Endodermal cell (in vitro differentiated cells): ENCODE measurements at regions not wholly inside any gene's neighbourhood (a gene's known extent, or its start where the extent isn't known, plus 50 kb on each side); places are given as distances from the start of the nearest gene placed in this dataset.

Source experiments
- DNase-seq: peaks from one replicate; pipeline ENCODE4 v3.0.0-alpha.2; 2017
- H3K27ac ChIP-seq: 2 replicates; pipeline ENCODE4 v1.5.1; 2013; ENCODE audit warnings: mild to moderate bottlenecking, low read depth, low read length, moderate library complexity
- H3K27me3 ChIP-seq: 2 replicates; pipeline ENCODE4 v1.6.1; 2013; ENCODE audit warnings: mild to moderate bottlenecking, low read length, moderate library complexity; ENCODE audit not compliant: insufficient read depth, control insufficient read depth, poor library complexity, severe bottlenecking
- H3K36me3 ChIP-seq: 2 replicates; pipeline ENCODE4 v1.7.0; 2013; ENCODE audit warnings: mild to moderate bottlenecking, low read length, moderate library complexity; ENCODE audit not compliant: control insufficient read depth, insufficient read depth
- H3K4me1 ChIP-seq: one replicate; pipeline ENCODE4 v1.7.0; 2013; ENCODE audit warnings: low read length; ENCODE audit not compliant: control insufficient read depth, insufficient read depth
- H3K4me3 ChIP-seq: 2 replicates; pipeline ENCODE4 v1.5.1; 2013; ENCODE audit warnings: mild to moderate bottlenecking, low read length, moderate library complexity
- H3K9ac ChIP-seq: 2 replicates; pipeline ENCODE4 v1.6.1; 2013; ENCODE audit warnings: mild to moderate bottlenecking, low read length, moderate library complexity; ENCODE audit not compliant: poor library complexity, severe bottlenecking; ENCODE audit errors: extremely low read depth
- H3K9me3 ChIP-seq: 2 replicates; pipeline ENCODE4 v1.6.1; 2013; ENCODE audit warnings: mild to moderate bottlenecking, low read length, moderate library complexity; ENCODE audit not compliant: control insufficient read depth
- H3K27ac Mint-ChIP-seq: 2 replicates; pipeline ENCODE4 v1.8.0; 2020; ENCODE audit warnings: mixed read lengths
- H3K27me3 Mint-ChIP-seq: 2 replicates; pipeline ENCODE4 v1.8.0; 2021; ENCODE audit warnings: mild to moderate bottlenecking, mixed read lengths; ENCODE audit not compliant: insufficient read depth
- H3K36me3 Mint-ChIP-seq: 2 replicates; pipeline ENCODE4 v1.8.0; 2020; ENCODE audit warnings: low read depth, mixed read lengths
- H3K4me1 Mint-ChIP-seq: 2 replicates; pipeline ENCODE4 v1.8.0; 2020; ENCODE audit warnings: mixed read lengths
- H3K4me3 Mint-ChIP-seq: 2 replicates; pipeline ENCODE4 v1.8.0; 2020; ENCODE audit warnings: mild to moderate bottlenecking, moderate library complexity, mixed read lengths
- H3K9me3 Mint-ChIP-seq: 2 replicates; pipeline ENCODE4 v1.8.0; 2020; ENCODE audit warnings: mild to moderate bottlenecking, mixed read lengths
- CTCF ChIP-seq: fragments of 200-600 bp; sonication (generic); conservative IDR thresholded peaks from 2 replicates; pipeline ENCODE4 v1.5.0; 2021; ENCODE audit warnings: antibody characterized with exemption, mild to moderate bottlenecking
- WGBS, 2 experiments: methylation state at CpG; one replicate each; pipeline versions ENCODE4 v1.1.5 to v1.1.7; 2013; ENCODE audit warnings: missing lambda C conversion rate in 2 of 2, mixed read lengths in 1 of 2; ENCODE audit not compliant: insufficient coverage in 1 of 2, insufficient read length in 1 of 2; 5-methylcytosine and 5-hydroxymethylcytosine counted together

- no peaks in the 10 kb centered on the region for H3K9me3 ChIP-seq
- Mint-ChIP-seq H3K9me3 (peaks cover 22% of the 10 kb centered on the region), H3K36me3 (no peaks in the 10 kb centered on the region), H3K27me3 (no peaks in the 10 kb centered on the region), H3K4me3 (no peak overlapping the region), H3K27ac (no peak overlapping the region), H3K4me1 (no peaks in the 10 kb centered on the region)
- TF ChIP-seq CTCF: no peak
- H3K4me3 ChIP-seq: no peak overlapping the region
- H3K36me3 ChIP-seq: no peaks in the 10 kb centered on the region
- WGBS, 2 experiments: 95 to 98% methylated on average over 4 of the region's 4 CpGs
- no peak overlapping the region for H3K9ac ChIP-seq
- no peaks in the 10 kb centered on the region for H3K4me1 ChIP-seq
- no peaks in the 10 kb centered on the region for H3K27me3 ChIP-seq
- no peak for DNase-seq
- H3K27ac ChIP-seq: no peak overlapping the region
These were observed 89.9 kb upstream of the ADAMTS2 start for GRCh38 chr5:179435181-179435580.

- no peak overlapping the region for H3K4me3 Mint-ChIP-seq
- H3K4me1 Mint-ChIP-seq: no peaks in the 10 kb centered on the region
- no peak for DNase-seq
- H3K27ac ChIP-seq: no peak overlapping the region
- H3K9me3 Mint-ChIP-seq: peaks cover 22% of the 10 kb centered on the region
- TF ChIP-seq CTCF: peak; percentile 30
- H3K27ac Mint-ChIP-seq: no peak overlapping the region
- H3K9ac ChIP-seq: no peak overlapping the region
- no peaks in the 10 kb centered on the region for H3K4me1 ChIP-seq
- 87% methylated on average over 6 to 7 of the region's 7 CpGs for WGBS, 2 experiments
- no peaks in the 10 kb centered on the region for H3K36me3 Mint-ChIP-seq
- H3K27me3 Mint-ChIP-seq: no peaks in the 10 kb centered on the region
- H3K9me3 ChIP-seq: no peaks in the 10 kb centered on the region
- H3K4me3 ChIP-seq: no peak overlapping the region
- no peaks in the 10 kb centered on the region for H3K36me3 ChIP-seq
- H3K27me3 ChIP-seq: no peaks in the 10 kb centered on the region
These were observed 87.3 kb upstream of the ADAMTS2 start for GRCh38 chr5:179432547-179432946.

GRCh38 chr5:179431221-179431824, 86.1 kb upstream of the ADAMTS2 start:
- H3K27ac ChIP-seq: no peak overlapping the region
- Mint-ChIP-seq H3K4me1 (peaks cover 6% of the 10 kb centered on the region), H3K4me3 (no peak overlapping the region), H3K27me3 (no peaks in the 10 kb centered on the region), H3K27ac (no peak overlapping the region), H3K9me3 (peaks cover 22% of the 10 kb centered on the region), H3K36me3 (no peaks in the 10 kb centered on the region)
- H3K4me1 ChIP-seq: no peaks in the 10 kb centered on the region
- no peak for DNase-seq
- H3K27me3 ChIP-seq: no peaks in the 10 kb centered on the region
- H3K9me3 ChIP-seq: no peaks in the 10 kb centered on the region
- WGBS, 2 experiments: 83 to 88% methylated on average over 1 to 6 of the region's 6 CpGs
- no peak overlapping the region for H3K9ac ChIP-seq
- H3K4me3 ChIP-seq: no peak overlapping the region
- no peak for TF ChIP-seq CTCF
- H3K36me3 ChIP-seq: no peaks in the 10 kb centered on the region
